Fibroblast of gingiva (primary cell): ENCODE measurements at regions not wholly inside any gene's neighbourhood (a gene's known extent, or its start where the extent isn't known, plus 50 kb on each side); places are given as distances from the start of the nearest gene placed in this dataset.

Experiments used
- DNase-seq: peaks from one replicate; pipeline ENCODE4 v3.0.0-alpha.2; 2011; ENCODE audit warnings: low read depth

GRCh38 chr2:88834376-88834775, 142.9 kb downstream of the RPIA start:
- DNase-seq: no peak

GRCh38 chr2:88834866-88835265, 143.4 kb downstream of the RPIA start:
- no peak for DNase-seq

- DNase-seq: no peak
Measured at GRCh38 chr2:88835726-88836125, 144.3 kb downstream of the RPIA start.

GRCh38 chr2:88836351-88836750, 144.9 kb downstream of the RPIA start:
- no peak for DNase-seq

GRCh38 chr2:88837511-88838160, 146.2 kb downstream of the RPIA start:
- DNase-seq: no peak

- DNase-seq: no peak
Measured at GRCh38 chr2:88838165-88838635, 146.7 kb downstream of the RPIA start.

- no peak for DNase-seq
Measured at GRCh38 chr2:88841224-88841929, 149.9 kb downstream of the RPIA start.

GRCh38 chr2:88842656-88843460, 151.4 kb downstream of the RPIA start:
- DNase-seq: no peak

- DNase-seq: no peak
Measured at GRCh38 chr2:88843651-88844050, 152.2 kb downstream of the RPIA start.

- DNase-seq: no peak
Measured at GRCh38 chr2:88844960-88845359, 153.5 kb downstream of the RPIA start.

GRCh38 chr2:88845772-88846661, 154.5 kb downstream of the RPIA start:
- DNase-seq: no peak

- DNase-seq: no peak
Measured at GRCh38 chr2:88852753-88853402, 161.4 kb downstream of the RPIA start.

- no peak for DNase-seq
Measured at GRCh38 chr2:88853403-88853790, 161.9 kb downstream of the RPIA start.

GRCh38 chr2:88854528-88854927, 163.1 kb downstream of the RPIA start:
- no peak for DNase-seq

- no peak for DNase-seq
Measured at GRCh38 chr2:88855620-88856408, 164.3 kb downstream of the RPIA start.

GRCh38 chr2:88856409-88857135, 165.1 kb downstream of the RPIA start:
- no peak for DNase-seq

- DNase-seq: no peak
Measured at GRCh38 chr2:88857274-88857741, 165.8 kb downstream of the RPIA start.

- DNase-seq: no peak
Measured at GRCh38 chr2:88857951-88858411, 166.5 kb downstream of the RPIA start.

- no peak for DNase-seq
Measured at GRCh38 chr2:88859461-88859860, 168.0 kb downstream of the RPIA start.
